Left lung (tissue), 4 donors: ENCODE measurements at regions not wholly inside any gene's neighbourhood (a gene's known extent, or its start where the extent isn't known, plus 50 kb on each side); places are given as distances from the start of the nearest gene placed in this dataset.

Source experiments
- ATAC-seq: fragments of 200-7000 bp; cut with Tn5 transposase; one replicate; pipeline ENCODE4 v1.9.1; 2020; ENCODE audit warnings: moderate library complexity
- DNase-seq, 4 donors: peaks; one replicate each; pipeline ENCODE4 v3.0.0-alpha.2; 2013 to 2020
- H3K27ac ChIP-seq, 2 donors: fragments of 200-600 bp; sonication (generic) in 1 of 2; one replicate each; pipeline versions ENCODE4 v1.5.0 to v1.8.0; 2020 to 2021
- H3K27me3 ChIP-seq, 2 donors: fragments of 200-600 bp; sonication (generic) in 1 of 2; one replicate each; pipeline versions ENCODE4 v1.5.0 to v1.8.0; 2020 to 2021
- H3K36me3 ChIP-seq, 2 donors: fragments of 200-600 bp; sonication (generic) in 1 of 2; one replicate each; pipeline versions ENCODE4 v1.5.0 to v1.8.0; 2020 to 2021
- H3K4me1 ChIP-seq, 2 donors: fragments of 200-600 bp; one replicate each; pipeline ENCODE4 v1.8.0; 2021
- H3K4me3 ChIP-seq, 2 donors: fragments of 200-600 bp; sonication (generic) in 1 of 2; one replicate each; pipeline versions ENCODE4 v1.5.0 to v1.8.0; 2020 to 2021; ENCODE audit warnings: mild to moderate bottlenecking in 1 of 2
- H3K9me3 ChIP-seq, 2 donors: fragments of 200-600 bp; sonication (generic) in 1 of 2; one replicate each; pipeline versions ENCODE4 v1.5.0 to v1.8.0; 2020 to 2021
- CTCF ChIP-seq, 2 donors: fragments of 200-600 bp; sonication (generic) in 1 of 2; IDR thresholded peaks; one replicate each; pipeline versions ENCODE4 v1.5.0 to v1.8.0; 2021; ENCODE audit warnings: antibody characterized with exemption in 2 of 2
- intact Hi-C, 2 donors: fragments of 100-400 bp; cut with DNase I; formaldehyde crosslinking; loops; one replicate each; pipeline versions ENCODE4 v1.11.2 to v1.14.2; 2022
- donor health status: DM: no; HTN: yes; CAD: no.
- donor health status: DM: no; HTN: no; CAD: no.

DNA sequence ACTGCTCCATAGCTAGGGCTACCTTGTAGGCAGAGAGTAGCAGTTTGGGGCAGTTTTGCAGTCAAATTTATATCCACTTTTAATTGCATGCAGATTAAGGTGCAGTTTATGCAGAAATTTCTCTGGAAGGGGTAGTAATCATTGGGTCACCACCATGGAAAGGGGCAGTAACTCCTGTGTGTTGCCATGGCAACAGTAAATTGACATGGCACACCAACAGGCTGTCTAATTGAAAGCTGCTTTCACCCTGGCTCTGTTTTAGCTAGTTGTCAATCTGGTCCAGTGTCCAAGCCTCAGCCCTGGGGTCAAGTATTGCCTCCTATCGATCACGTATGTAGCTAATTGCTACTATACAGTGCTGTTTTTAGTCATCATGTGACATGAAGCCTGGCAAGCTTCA lies 786.1 kb upstream of the CNTN5 start:
- DNase-seq (no peak), ATAC-seq (no peak)
- no peaks in the 10 kb centered on the region for H3K9me3 ChIP-seq
- no peaks in the 10 kb centered on the region for H3K27me3 ChIP-seq
- H3K4me1 ChIP-seq: no peaks in the 10 kb centered on the region
- H3K27ac ChIP-seq: no peak overlapping the region
- H3K4me3 ChIP-seq: no peak overlapping the region
- TF ChIP-seq CTCF (IDR thresholded peaks at IDR 0.05): no peak
- H3K36me3 ChIP-seq: no peaks in the 10 kb centered on the region
- intact Hi-C loops: no loop called here

DNA sequence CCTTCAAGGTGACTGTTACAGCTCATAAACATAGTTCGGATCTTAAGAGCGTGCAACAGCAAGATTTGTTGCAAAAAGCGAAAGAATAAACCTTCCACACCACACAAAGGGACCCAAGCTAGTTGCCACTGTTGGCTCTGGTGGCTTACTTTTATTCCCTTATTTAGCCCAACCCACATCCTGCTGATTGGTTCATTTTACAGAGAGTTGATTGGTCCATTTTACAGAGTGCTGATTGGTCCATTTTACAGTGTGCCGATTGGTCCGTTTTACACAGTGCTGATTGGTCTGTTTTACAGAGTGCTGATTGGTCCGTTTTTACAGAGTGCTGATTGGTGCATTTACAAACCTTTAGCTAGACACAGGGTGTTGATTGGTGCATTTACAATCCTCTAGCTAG lies 776.9 kb upstream of the CNTN5 start:
- no peak for TF ChIP-seq CTCF (IDR thresholded peaks at IDR 0.05)
- ATAC-seq (no peak), DNase-seq (no peak)
- H3K4me1 ChIP-seq: no peaks in the 10 kb centered on the region
- no peaks in the 10 kb centered on the region for H3K36me3 ChIP-seq
- H3K4me3 ChIP-seq: no peak overlapping the region
- H3K27me3 ChIP-seq: no peaks in the 10 kb centered on the region
- peaks cover 0 to 8% of the 10 kb centered on the region in 2 donors for H3K9me3 ChIP-seq
- intact Hi-C loops: no loop called here
- no peak overlapping the region for H3K27ac ChIP-seq

- no peaks in the 10 kb centered on the region for H3K36me3 ChIP-seq
- no peaks in the 10 kb centered on the region for H3K27me3 ChIP-seq
- TF ChIP-seq CTCF (IDR thresholded peaks at IDR 0.05): no peak
- no peak overlapping the region for H3K27ac ChIP-seq
- ATAC-seq (no peak), DNase-seq (no peak)
- no peak overlapping the region for H3K4me3 ChIP-seq
- intact Hi-C loops: no loop called here
- peaks cover 0 to 12% of the 10 kb centered on the region in 2 donors for H3K9me3 ChIP-seq
- H3K4me1 ChIP-seq: no peaks in the 10 kb centered on the region
These were observed 759.8 kb upstream of the CNTN5 start for GRCh38 chr11:98260983-98261382.

GRCh38 chr11:98277251-98277912 lies 743.4 kb upstream of the CNTN5 start:
- H3K4me1 ChIP-seq: no peaks in the 10 kb centered on the region
- DNase-seq: no peak
- intact Hi-C loops: no loop called here
- no peak for ATAC-seq
- H3K36me3 ChIP-seq: no peaks in the 10 kb centered on the region
- H3K27me3 ChIP-seq: no peaks in the 10 kb centered on the region
- no peak for TF ChIP-seq CTCF (IDR thresholded peaks at IDR 0.05)
- H3K4me3 ChIP-seq: no peak overlapping the region
- no peak overlapping the region for H3K27ac ChIP-seq
- no peaks in the 10 kb centered on the region for H3K9me3 ChIP-seq

DNA sequence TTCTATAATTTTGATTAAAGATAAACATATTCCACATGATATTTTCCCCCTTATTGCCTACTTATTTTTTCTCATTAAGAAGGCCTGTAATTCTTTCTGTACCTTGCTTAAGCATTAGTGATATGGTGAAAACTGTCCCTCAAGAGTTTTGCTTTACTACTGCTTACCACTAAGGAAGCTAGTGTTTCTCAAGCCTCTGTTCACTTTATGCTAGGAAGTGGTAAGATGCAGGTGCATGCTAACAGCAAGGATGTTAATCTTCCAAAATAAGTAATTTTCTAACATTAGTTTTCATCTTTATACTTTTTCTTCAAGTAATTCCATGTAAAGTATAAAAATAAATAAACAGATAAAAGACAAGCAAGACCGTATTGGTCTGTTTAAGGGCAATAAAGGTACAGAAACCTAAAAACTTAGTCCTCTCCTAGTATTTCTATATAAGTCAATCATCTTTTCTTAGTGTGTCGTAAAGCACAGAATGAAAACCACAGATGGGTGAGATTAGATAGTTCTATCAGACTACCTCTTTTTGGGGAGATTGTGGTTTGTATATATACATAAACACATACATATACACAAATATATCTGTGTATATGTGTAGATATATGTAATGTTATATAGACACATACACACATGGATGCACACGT lies 731.0 kb upstream of the CNTN5 start:
- intact Hi-C loops: no loop called here
- DNase-seq (no peak), ATAC-seq (no peak)
- no peak for TF ChIP-seq CTCF (IDR thresholded peaks at IDR 0.05)
- Histone ChIP-seq H3K4me1 (no peaks in the 10 kb centered on the region), H3K9me3 (no peaks in the 10 kb centered on the region), H3K27ac (no peak overlapping the region), H3K4me3 (no peak overlapping the region), H3K27me3 (no peaks in the 10 kb centered on the region), H3K36me3 (no peaks in the 10 kb centered on the region)
